Cardiac muscle cell (in vitro differentiated cells and primary cell): ENCODE measurements at regions not wholly inside any gene's neighbourhood (a gene's known extent, or its start where the extent isn't known, plus 50 kb on each side); places are given as distances from the start of the nearest gene placed in this dataset.

Source experiments
- DNase-seq, 2 donors: peaks; one replicate each; pipeline versions ENCODE4 v3.0.0 to v3.0.0-alpha.2; 2010 to 2017; ENCODE audit warnings: low read depth in 1 of 2, low spot score in 1 of 2
- H3K27ac ChIP-seq: fragments of 200-600 bp; sonication (generic); 2 replicates; pipeline ENCODE4 v1.5.1; 2016
- H3K27me3 ChIP-seq: fragments of 200-600 bp; sonication (generic); 2 replicates; pipeline ENCODE4 v1.6.0; 2016; ENCODE audit warnings: control low read depth
- H3K36me3 ChIP-seq: fragments of 200-600 bp; sonication (generic); 2 replicates; pipeline ENCODE4 v1.5.1; 2016; ENCODE audit warnings: control low read depth
- H3K4me1 ChIP-seq: fragments of 200-600 bp; sonication (generic); 2 replicates; pipeline ENCODE4 v1.8.1; 2017; ENCODE audit warnings: low read depth, mild to moderate bottlenecking, mixed run types
- H3K4me3 ChIP-seq: fragments of 200-600 bp; sonication (generic); 2 replicates; pipeline ENCODE4 v1.5.1; 2016; ENCODE audit warnings: mild to moderate bottlenecking
- H3K9me3 ChIP-seq: fragments of 200-600 bp; sonication (generic); 2 replicates; pipeline ENCODE4 v1.5.1; 2017; ENCODE audit warnings: low read depth, mild to moderate bottlenecking, control low read depth
- CTCF ChIP-seq: IDR thresholded peaks from 2 replicates; pipeline ENCODE4 v1.5.1; 2012; ENCODE audit warnings: low read depth, mild to moderate bottlenecking, low read length

GRCh38 chr3:22117751-22118346 is 366.8 kb upstream of the ZNF385D start:
- H3K4me1 ChIP-seq: no peaks in the 10 kb centered on the region
- TF ChIP-seq CTCF: peak; percentile 54
- no peaks in the 10 kb centered on the region for H3K27me3 ChIP-seq
- H3K9me3 ChIP-seq: no peaks in the 10 kb centered on the region
- H3K4me3 ChIP-seq: no peak overlapping the region
- no peaks in the 10 kb centered on the region for H3K36me3 ChIP-seq
- H3K27ac ChIP-seq: no peak overlapping the region
- peak; percentile 49 to 70 for DNase-seq

- no peak for DNase-seq
- TF ChIP-seq CTCF: no peak
- no peaks in the 10 kb centered on the region for H3K27me3 ChIP-seq
- no peak overlapping the region for H3K27ac ChIP-seq
- H3K9me3 ChIP-seq: no peaks in the 10 kb centered on the region
- no peak overlapping the region for H3K4me3 ChIP-seq
- H3K4me1 ChIP-seq: no peaks in the 10 kb centered on the region
- H3K36me3 ChIP-seq: no peaks in the 10 kb centered on the region
Measured at GRCh38 chr3:22118542-22118941, 367.5 kb upstream of the ZNF385D start.

- no peak for TF ChIP-seq CTCF
- H3K4me3 ChIP-seq: no peak overlapping the region
- no peaks in the 10 kb centered on the region for H3K36me3 ChIP-seq
- no peaks in the 10 kb centered on the region for H3K27me3 ChIP-seq
- no peaks in the 10 kb centered on the region for H3K4me1 ChIP-seq
- no peaks in the 10 kb centered on the region for H3K9me3 ChIP-seq
- no peak for DNase-seq
- H3K27ac ChIP-seq: no peak overlapping the region
Measured at GRCh38 chr3:22121068-22121701, 370.2 kb upstream of the ZNF385D start.

- Histone ChIP-seq H3K36me3 (no peaks in the 10 kb centered on the region), H3K27me3 (no peaks in the 10 kb centered on the region), H3K4me3 (no peak overlapping the region), H3K27ac (no peak overlapping the region), H3K4me1 (no peaks in the 10 kb centered on the region), H3K9me3 (no peaks in the 10 kb centered on the region)
- no peak for DNase-seq
- no peak for TF ChIP-seq CTCF
Measured at GRCh38 chr3:22122567-22122966, 371.6 kb upstream of the ZNF385D start.

GRCh38 chr3:22129101-22129500 is 378.1 kb upstream of the ZNF385D start:
- no peak overlapping the region for H3K4me3 ChIP-seq
- no peaks in the 10 kb centered on the region for H3K27me3 ChIP-seq
- H3K4me1 ChIP-seq: no peaks in the 10 kb centered on the region
- no peak overlapping the region for H3K27ac ChIP-seq
- no peaks in the 10 kb centered on the region for H3K36me3 ChIP-seq
- no peak for DNase-seq
- no peak for TF ChIP-seq CTCF
- no peaks in the 10 kb centered on the region for H3K9me3 ChIP-seq
